ENCODE measurements at regions not wholly inside any gene's neighbourhood (a gene's known extent, or its start where the extent isn't known, plus 50 kb on each side); places are given as distances from the start of the nearest gene placed in this dataset.

DNA sequence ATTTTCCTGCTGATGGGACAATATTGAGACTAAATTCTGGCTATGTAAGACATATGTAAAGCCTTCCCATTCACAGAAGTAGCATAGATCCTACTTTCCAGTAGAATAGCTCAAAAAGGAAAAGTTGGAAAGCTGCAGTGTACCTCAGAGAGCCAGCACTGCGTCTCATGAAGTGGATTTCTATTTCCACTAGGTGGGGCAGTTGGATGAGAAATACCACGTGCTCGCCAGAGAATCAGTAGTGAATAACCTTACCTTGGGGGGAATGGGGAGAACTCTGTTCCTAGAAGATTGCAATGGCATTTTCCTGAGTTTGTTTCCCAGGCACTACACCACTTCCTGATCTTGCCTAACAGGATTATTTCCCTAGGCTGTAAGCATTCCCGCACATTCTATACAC is 907.1 kb downstream of the FSTL5 start:
- TF ChIP-seq, protein P1, sequence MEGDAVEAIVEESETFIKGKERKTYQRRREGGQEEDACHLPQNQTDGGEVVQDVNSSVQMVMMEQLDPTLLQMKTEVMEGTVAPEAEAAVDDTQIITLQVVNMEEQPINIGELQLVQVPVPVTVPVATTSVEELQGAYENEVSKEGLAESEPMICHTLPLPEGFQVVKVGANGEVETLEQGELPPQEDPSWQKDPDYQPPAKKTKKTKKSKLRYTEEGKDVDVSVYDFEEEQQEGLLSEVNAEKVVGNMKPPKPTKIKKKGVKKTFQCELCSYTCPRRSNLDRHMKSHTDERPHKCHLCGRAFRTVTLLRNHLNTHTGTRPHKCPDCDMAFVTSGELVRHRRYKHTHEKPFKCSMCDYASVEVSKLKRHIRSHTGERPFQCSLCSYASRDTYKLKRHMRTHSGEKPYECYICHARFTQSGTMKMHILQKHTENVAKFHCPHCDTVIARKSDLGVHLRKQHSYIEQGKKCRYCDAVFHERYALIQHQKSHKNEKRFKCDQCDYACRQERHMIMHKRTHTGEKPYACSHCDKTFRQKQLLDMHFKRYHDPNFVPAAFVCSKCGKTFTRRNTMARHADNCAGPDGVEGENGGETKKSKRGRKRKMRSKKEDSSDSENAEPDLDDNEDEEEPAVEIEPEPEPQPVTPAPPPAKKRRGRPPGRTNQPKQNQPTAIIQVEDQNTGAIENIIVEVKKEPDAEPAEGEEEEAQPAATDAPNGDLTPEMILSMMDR (IDR thresholded peaks at IDR 0.05; ENCODE audit: extremely low read depth, insufficient read depth, missing control alignments) = peak; percentile 67
- in situ Hi-C loops (cut with MboI; ENCODE audit: low pct_unique_long_range_greater_than_20kb, low sequenced_read_pairs, unreplicated experiment) = no loop called here
- no peak for DNase-seq (ENCODE audit: low spot score)

DNA sequence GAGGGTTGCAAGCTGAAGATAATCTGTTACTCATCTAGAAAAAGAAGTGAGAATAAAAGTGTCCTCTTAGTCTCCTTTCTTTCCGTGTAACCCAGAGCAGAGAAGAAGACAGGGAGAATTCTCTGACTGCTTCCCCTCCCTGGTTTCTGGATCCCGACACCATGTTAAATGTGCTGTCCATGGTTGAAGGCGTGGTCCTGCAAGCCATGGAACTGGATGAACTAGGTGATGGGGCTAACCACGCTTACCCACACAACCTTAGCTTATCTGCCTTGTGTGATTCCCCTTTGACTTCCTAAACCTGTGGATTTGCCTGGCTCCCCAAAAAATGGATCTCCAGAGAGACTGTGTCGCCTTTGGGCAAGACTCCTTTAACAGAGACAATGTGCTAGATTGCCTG is 907.6 kb downstream of the FSTL5 start:
- DNase-seq (ENCODE audit: low spot score) = no peak
- in situ Hi-C loops (cut with MboI; ENCODE audit: low pct_unique_long_range_greater_than_20kb, low sequenced_read_pairs, unreplicated experiment) = no loop called here
- TF ChIP-seq, protein P1 (IDR thresholded peaks at IDR 0.05; ENCODE audit: extremely low read depth, insufficient read depth, missing control alignments) = no peak

DNA sequence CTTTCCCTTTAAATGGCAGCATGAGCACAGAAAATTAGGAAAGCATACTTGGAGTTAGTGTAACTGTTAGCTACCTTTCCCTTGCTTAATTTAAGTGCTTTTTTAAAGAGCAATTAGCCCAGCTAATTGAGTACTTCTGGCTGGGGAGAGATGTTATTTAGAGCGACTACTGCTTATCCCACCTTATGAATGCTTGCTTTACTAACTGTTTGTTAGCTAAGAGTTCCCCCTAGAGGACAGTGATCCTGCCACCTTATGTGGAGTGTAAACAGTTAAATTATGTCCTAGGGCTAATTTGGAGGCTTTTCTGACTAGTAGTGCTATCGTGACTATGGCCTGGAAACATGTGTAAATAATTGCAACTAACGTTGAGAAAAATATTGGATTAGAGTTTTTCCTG is 909.4 kb downstream of the FSTL5 start:
- in situ Hi-C loops (cut with MboI; ENCODE audit: low pct_unique_long_range_greater_than_20kb, low sequenced_read_pairs, unreplicated experiment) = no loop called here
- TF ChIP-seq, protein P1 (IDR thresholded peaks at IDR 0.05; ENCODE audit: extremely low read depth, insufficient read depth, missing control alignments) = peak; percentile 30
- no peak for DNase-seq (ENCODE audit: low spot score)

DNA sequence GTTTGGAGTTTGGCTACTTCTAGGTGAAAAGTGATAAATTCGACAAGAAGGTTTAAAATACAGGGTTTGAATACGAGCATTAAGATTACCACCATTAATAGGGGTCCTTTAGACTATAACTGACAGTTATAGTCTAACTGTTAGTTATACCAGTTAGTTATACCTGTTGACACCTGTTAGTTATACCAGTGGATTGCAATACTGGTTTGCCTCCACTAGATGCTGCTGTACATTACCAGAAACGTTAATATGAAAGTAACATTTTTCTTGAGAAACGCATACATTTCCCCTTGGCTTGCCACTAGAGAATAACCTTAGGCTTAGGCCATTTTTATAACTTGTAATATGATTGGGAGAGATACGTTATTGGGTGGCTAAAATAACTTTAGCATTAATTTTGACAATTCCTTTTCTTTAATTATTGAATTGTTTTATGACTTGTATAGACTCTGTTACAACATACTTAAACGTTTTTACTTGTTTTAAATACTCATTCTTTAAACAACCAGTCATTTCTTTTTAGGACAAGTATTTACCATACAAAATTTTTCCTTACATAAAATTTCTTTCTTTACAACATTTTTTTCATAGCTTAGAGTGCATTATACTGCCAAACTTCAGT is 911.2 kb downstream of the FSTL5 start:
- DNase-seq (ENCODE audit: low spot score) = peak; percentile 28
- TF ChIP-seq, protein P1 (IDR thresholded peaks at IDR 0.05; ENCODE audit: extremely low read depth, insufficient read depth, missing control alignments) = peak; percentile 91
- in situ Hi-C loops (cut with MboI; ENCODE audit: low pct_unique_long_range_greater_than_20kb, low sequenced_read_pairs, unreplicated experiment) = no loop called here

DNA sequence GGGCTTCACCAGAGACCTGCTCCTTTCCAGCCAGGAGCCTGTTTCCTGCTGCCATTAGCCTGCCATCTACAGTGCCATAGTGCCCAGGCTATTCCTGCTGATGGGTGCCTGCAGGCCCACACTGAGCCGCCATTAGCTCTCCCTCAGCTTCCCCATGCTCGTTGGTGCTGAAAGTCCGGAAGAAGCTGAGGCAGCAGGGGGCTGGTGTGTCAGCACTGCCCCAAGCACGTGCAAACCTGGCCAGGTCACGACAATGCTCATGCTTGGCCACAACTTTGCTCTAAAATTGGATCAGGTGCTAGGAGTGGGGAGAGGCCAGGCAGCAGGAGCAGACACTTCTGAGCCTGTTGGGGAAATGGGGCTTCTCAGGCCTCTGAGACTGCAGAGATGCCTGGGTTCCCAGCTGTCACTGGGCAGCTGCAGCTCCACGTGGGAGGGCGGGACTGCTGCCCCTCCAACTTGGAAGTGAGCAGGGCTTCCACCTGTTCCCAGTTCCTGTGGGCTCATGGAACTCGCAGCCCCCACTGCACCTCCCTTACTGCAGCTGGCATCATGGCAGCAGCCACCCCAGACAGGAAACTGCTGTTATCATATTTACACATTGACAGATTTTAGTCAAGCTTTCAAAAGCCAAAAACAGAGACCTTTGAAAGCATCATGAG is 913.9 kb downstream of the FSTL5 start:
- DNase-seq (ENCODE audit: low spot score) = no peak
- TF ChIP-seq, protein P1 (IDR thresholded peaks at IDR 0.05; ENCODE audit: extremely low read depth, insufficient read depth, missing control alignments) = no peak
- in situ Hi-C loops (cut with MboI; ENCODE audit: low pct_unique_long_range_greater_than_20kb, low sequenced_read_pairs, unreplicated experiment) = no loop called here

DNA sequence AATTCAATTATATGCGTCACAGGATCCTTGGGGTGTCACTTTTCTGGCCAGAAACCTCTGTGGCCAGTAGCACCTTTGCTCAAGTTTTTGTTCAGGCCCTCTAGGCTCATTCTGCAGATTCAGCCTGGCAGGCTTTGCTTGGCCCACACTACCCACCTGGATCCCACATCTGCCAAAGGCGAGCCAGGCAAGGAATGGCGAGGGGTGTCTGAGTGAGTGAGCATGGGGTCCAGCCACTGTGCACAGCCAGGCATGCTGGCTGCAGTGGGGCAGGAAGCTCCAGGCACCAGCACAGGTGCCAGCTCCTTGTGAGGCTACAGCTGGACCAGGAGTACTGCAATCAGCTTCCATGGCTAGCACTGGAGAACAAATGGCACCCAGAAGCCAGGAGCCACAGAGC is 914.9 kb downstream of the FSTL5 start:
- in situ Hi-C loops (cut with MboI; ENCODE audit: low pct_unique_long_range_greater_than_20kb, low sequenced_read_pairs, unreplicated experiment) = no loop called here
- no peak for DNase-seq (ENCODE audit: low spot score)

More for the DNA sequence above, 914.9 kb downstream of the FSTL5 start:
- TF ChIP-seq, protein P1 (IDR thresholded peaks at IDR 0.05; ENCODE audit: extremely low read depth, insufficient read depth, missing control alignments) = no peak
